Endothelial cell of umbilical vein (primary cell): ENCODE measurements at regions not wholly inside any gene's neighbourhood (a gene's known extent, or its start where the extent isn't known, plus 50 kb on each side); places are given as distances from the start of the nearest gene placed in this dataset.

Experiments used
- BruUV-seq: library from RNA; stranded (reverse); fragments of 400-500 nt; replicated peaks from 2 replicates; lab custom pipeline; 2021; lab: Mats Ljungman, UMichigan
- CTCF ChIA-PET: fragments of 300-600, 350-600 bp; sonication (Branson Sonifier 250); formaldehyde crosslinking; loops from one replicate; lab custom pipeline; 2021; ENCODE audit warnings: antibody characterized with exemption, inconsistent platforms; lab: Charles Lee
- POLR2A ChIA-PET: fragments of 300-600, 350-600 bp; sonication (Branson Sonifier 250); formaldehyde crosslinking; loops from one replicate; lab custom pipeline; 2021; ENCODE audit warnings: antibody characterized with exemption, inconsistent platforms; lab: Charles Lee
- DNase-seq: peaks from one replicate; pipeline ENCODE4 v3.0.0-alpha.2; 2011; ENCODE audit warnings: low read depth, low spot score
- FAIRE-seq: peaks from 2 replicates; lab custom pipeline; 2011; peaks lifted over from hg19 to GRCh38; lab: Jason Lieb, UNC
- H2AFZ ChIP-seq: 2 replicates; pipeline ENCODE4 v1.6.0; 2012; ENCODE audit warnings: low read depth, low read length, control low read depth, inconsistent platforms
- H3K27ac ChIP-seq: 2 replicates; pipeline ENCODE4 v1.5.1; 2011; ENCODE audit warnings: low read depth, mild to moderate bottlenecking, control low read depth, low read length, moderate library complexity; ENCODE audit not compliant: insufficient read depth
- H3K27me3 ChIP-seq, 2 experiments: 2 replicates each; pipeline versions ENCODE4 v1.6.0 to v1.6.1; 2011; ENCODE audit warnings: low read length in 2 of 2, mixed read lengths in 1 of 2; ENCODE audit not compliant: control insufficient read depth in 2 of 2, insufficient read depth in 2 of 2
- H3K36me3 ChIP-seq, 2 experiments: 2 replicates in 1 of 2; 3 replicates in 1 of 2; pipeline ENCODE4 v1.5.1; 2011; ENCODE audit warnings: low read length in 2 of 2, mild to moderate bottlenecking in 1 of 2, moderate library complexity in 1 of 2; ENCODE audit not compliant: control insufficient read depth in 2 of 2, insufficient read depth in 2 of 2; ENCODE audit errors: extremely low read depth in 1 of 2
- H3K4me1 ChIP-seq: 3 replicates; pipeline ENCODE4 v1.5.1; 2011; ENCODE audit warnings: mild to moderate bottlenecking, low read length; ENCODE audit not compliant: control insufficient read depth, insufficient read depth; ENCODE audit errors: extremely low read depth
- H3K4me2 ChIP-seq: 2 replicates; pipeline ENCODE4 v1.6.1; 2011; ENCODE audit warnings: low read length, control low read depth, mixed read lengths; ENCODE audit not compliant: insufficient read depth
- H3K4me3 ChIP-seq, 3 experiments: fragments of 200-600 bp in 1 of 3; sonication (generic), shearing (Covaris generic) in 1 of 3; replicated peaks in 1 of 3; 2 replicates each; pipeline ENCODE4 v1.5.1; 2011 to 2016; ENCODE audit warnings: control low read depth in 3 of 3, low read length in 3 of 3, mild to moderate bottlenecking in 2 of 3, inconsistent platforms in 1 of 3, low read depth in 1 of 3, moderate library complexity in 1 of 3; ENCODE audit not compliant: insufficient read depth in 1 of 3
- H3K79me2 ChIP-seq: 2 replicates; pipeline ENCODE4 v1.6.0; 2012; ENCODE audit warnings: low read length, inconsistent platforms; ENCODE audit not compliant: control insufficient read depth, insufficient read depth
- H3K9ac ChIP-seq: replicated peaks from 2 replicates; pipeline ENCODE3; 2011; ENCODE audit warnings: low read length, control low read depth; ENCODE audit not compliant: insufficient read depth; ENCODE audit errors: extremely low read depth
- H3K9me1 ChIP-seq: replicated peaks from 3 replicates; pipeline ENCODE4 v1.6.0; 2011; ENCODE audit warnings: mild to moderate bottlenecking, low read length; ENCODE audit not compliant: control insufficient read depth, insufficient read depth; ENCODE audit errors: extremely low read depth
- H3K9me3 ChIP-seq: replicated peaks from 2 replicates; pipeline ENCODE4 v1.5.1; 2012; ENCODE audit warnings: low read length, inconsistent platforms; ENCODE audit not compliant: control insufficient read depth, insufficient read depth
- H4K20me1 ChIP-seq: replicated peaks from 2 replicates; pipeline ENCODE3; 2011; ENCODE audit warnings: mild to moderate bottlenecking, low read length; ENCODE audit not compliant: control insufficient read depth, insufficient read depth; ENCODE audit errors: extremely low read depth
- CTCF ChIP-seq, 2 donors: IDR thresholded peaks; 1 replicate in 1 of 2; 2 replicates in 1 of 2; pipeline ENCODE4 v1.5.1; 2011; ENCODE audit warnings: low read length in 2 of 2, mild to moderate bottlenecking in 2 of 2, moderate library complexity in 2 of 2, control low read depth in 1 of 2, inconsistent platforms in 1 of 2, low read depth in 1 of 2; ENCODE audit not compliant: insufficient read depth in 1 of 2; ENCODE audit errors: extremely low read depth in 1 of 2
- EZH2 ChIP-seq: IDR thresholded peaks from 2 replicates; pipeline ENCODE4 v1.6.1; 2012; ENCODE audit warnings: borderline replicate concordance, low read depth, mild to moderate bottlenecking, moderate library complexity, low read length, inconsistent platforms; ENCODE audit not compliant: severe bottlenecking
- FOS ChIP-seq: IDR thresholded peaks from 2 replicates; pipeline ENCODE4 v1.6.1; 2011; ENCODE audit warnings: mild to moderate bottlenecking, low read length, moderate library complexity, borderline replicate concordance; ENCODE audit not compliant: insufficient read depth
- GATA2 ChIP-seq: IDR thresholded peaks from 2 replicates; pipeline ENCODE4 v1.7.0; 2011; ENCODE audit warnings: low read depth, mild to moderate bottlenecking, moderate library complexity, mixed read lengths, low read length; ENCODE audit not compliant: insufficient read length, insufficient read depth
- JUN ChIP-seq: IDR thresholded peaks from 2 replicates; pipeline ENCODE4 v1.6.1; 2011; ENCODE audit warnings: borderline replicate concordance, low read depth; ENCODE audit not compliant: insufficient read length, insufficient read depth
- MAX ChIP-seq: IDR thresholded peaks from 2 replicates; pipeline ENCODE4 v1.6.1; 2011; ENCODE audit not compliant: insufficient read depth, insufficient read length
- MYC ChIP-seq: IDR thresholded peaks from one replicate; pipeline ENCODE4 v1.6.1; 2011; ENCODE audit warnings: mild to moderate bottlenecking, low read depth, low read length
- POLR2A ChIP-seq: IDR thresholded peaks from 2 replicates; pipeline ENCODE4 v1.6.1; 2012; ENCODE audit warnings: low read depth, mild to moderate bottlenecking, control low read depth, low read length
- POLR2AphosphoS5 ChIP-seq: IDR thresholded peaks from 2 replicates; pipeline ENCODE4 v1.6.1; 2012; ENCODE audit warnings: low read depth, mild to moderate bottlenecking, control low read depth, low read length, moderate library complexity; ENCODE audit not compliant: insufficient read depth
- dilution Hi-C: fragments of 300-500 bp; cut with MboI; formaldehyde crosslinking; loops from one replicate; pipeline ENCODE4 v1.15.0; 2019; ENCODE audit warnings: low sequenced_read_pairs; ENCODE audit not compliant: extremely low pct_ligation_motif_present
- intact Hi-C: fragments of 100-400 bp; cut with micrococcal nuclease; formaldehyde crosslinking; loops from one replicate; pipeline ENCODE4 v1.10.0; 2022

GRCh38 chr13:73984201-73984600 is 150.0 kb downstream of the KLF12 start:
- no peaks in the 10 kb centered on the region for H3K27me3 ChIP-seq
- ChIA-PET POLR2A (no interaction called here), CTCF (no interaction called here)
- H3K4me3 ChIP-seq = no peak overlapping the region
- H3K36me3 ChIP-seq = no peaks in the 10 kb centered on the region
- TF ChIP-seq FOS (no peak), POLR2A (no peak), JUN (no peak), MYC (no peak), GATA2 (no peak), EZH2 (no peak), CTCF (IDR thresholded peaks at IDR 0.05; ENCODE audit: extremely low read depth in 1 of 2, insufficient read depth in 1 of 2, low read depth in 1 of 2, low read length in 2 of 2) (no peak), POLR2AphosphoS5 (no peak), MAX (no peak)
- DNase-seq (no peak), FAIRE-seq (no peak)
- H3K9ac ChIP-seq = no peak overlapping the region
- no peak overlapping the region for H3K4me2 ChIP-seq
- no peaks in the 10 kb centered on the region for H3K9me3 ChIP-seq
- H3K4me1 ChIP-seq = no peaks in the 10 kb centered on the region
- no peak overlapping the region for H3K27ac ChIP-seq
- H2AFZ ChIP-seq = no peak overlapping the region
- peaks cover 6% of the 10 kb centered on the region for H3K79me2 ChIP-seq
- intact Hi-C loops (no loop called here), dilution Hi-C loops (no loop called here)
- no peaks in the 10 kb centered on the region for H3K9me1 ChIP-seq
- no TSS peak for BruUV-seq
- H4K20me1 ChIP-seq = no peaks in the 10 kb centered on the region
